Urinary bladder (tissue), 3 donors: ENCODE measurements at regions not wholly inside any gene's neighbourhood (a gene's known extent, or its start where the extent isn't known, plus 50 kb on each side); places are given as distances from the start of the nearest gene placed in this dataset.
"Not testable (repeated sequence)": the region's sequence is repeated elsewhere in the genome, so short reads cannot be mapped to it uniquely, and the experiment has no call there.

Source experiments
- DNase-seq: peaks from one replicate; pipeline ENCODE4 v3.0.0-alpha.2; 2015; ENCODE audit errors: extremely low spot score
- H3K27ac ChIP-seq: one replicate; pipeline ENCODE4 v1.5.1; 2013; ENCODE audit warnings: low read depth, mild to moderate bottlenecking, moderate library complexity
- H3K36me3 ChIP-seq: one replicate; pipeline ENCODE4 v1.6.1; 2013; ENCODE audit warnings: mild to moderate bottlenecking, moderate library complexity; ENCODE audit not compliant: insufficient read depth
- H3K4me1 ChIP-seq: one replicate; pipeline ENCODE4 v1.6.1; 2013; ENCODE audit warnings: mild to moderate bottlenecking, moderate library complexity; ENCODE audit not compliant: insufficient read depth
- H3K4me3 ChIP-seq: one replicate; pipeline ENCODE4 v1.5.1; 2013; ENCODE audit warnings: low read depth, low read length
- WGBS: extraction: QIAGEN DNeasy Blood & Tissue Kit; methylation state at CpG from one replicate; pipeline ENCODE4 v1.1.7; 2013; 5-methylcytosine and 5-hydroxymethylcytosine counted together
- donor health status: healthy with polysubstance abuse.
- donor health status: healthy.

- H3K4me3 ChIP-seq, H3K27ac ChIP-seq, H3K4me1 ChIP-seq, DNase-seq, H3K36me3 ChIP-seq: not testable (repeated sequence)
- 83% methylated on average over 5 of the region's 12 CpGs for WGBS
Measured at GRCh38 chr16:9676560-9677300, 505.5 kb downstream of the GRIN2A start.

- 53% methylated on average over 3 of the region's 3 CpGs for WGBS
- Histone ChIP-seq H3K27ac (no peak overlapping the region), H3K4me1 (no peaks in the 10 kb centered on the region), H3K4me3 (no peak overlapping the region), H3K36me3 (no peaks in the 10 kb centered on the region)
- DNase-seq = no peak
Measured at GRCh38 chr16:9677301-9677653, 505.0 kb downstream of the GRIN2A start.

GRCh38 chr16:9679213-9679767 is 502.9 kb downstream of the GRIN2A start:
- Histone ChIP-seq H3K36me3 (no peaks in the 10 kb centered on the region), H3K4me3 (no peak overlapping the region), H3K4me1 (no peaks in the 10 kb centered on the region), H3K27ac (no peak overlapping the region)
- 28% methylated on average over 11 of the region's 11 CpGs for WGBS
- DNase-seq = no peak

GRCh38 chr16:9680019-9680655 is 502.1 kb downstream of the GRIN2A start:
- Histone ChIP-seq H3K27ac (no peak overlapping the region), H3K4me3 (no peak overlapping the region), H3K4me1 (no peaks in the 10 kb centered on the region), H3K36me3 (no peaks in the 10 kb centered on the region)
- DNase-seq = no peak
- 50% methylated on average over 7 of the region's 7 CpGs for WGBS

- Histone ChIP-seq H3K36me3 (no peaks in the 10 kb centered on the region), H3K4me1 (no peaks in the 10 kb centered on the region), H3K27ac (no peak overlapping the region), H3K4me3 (no peak overlapping the region)
- 50% methylated on average over 2 of the region's 2 CpGs for WGBS
- no peak for DNase-seq
Measured at GRCh38 chr16:9680968-9681367, 501.3 kb downstream of the GRIN2A start.

- no peak overlapping the region for H3K27ac ChIP-seq
- no peaks in the 10 kb centered on the region for H3K4me1 ChIP-seq
- no peak overlapping the region for H3K4me3 ChIP-seq
- no peak for DNase-seq
- H3K36me3 ChIP-seq = no peaks in the 10 kb centered on the region
- WGBS = 57% methylated on average over 9 of the region's 9 CpGs
Measured at GRCh38 chr16:9681508-9681907, 500.7 kb downstream of the GRIN2A start.

GRCh38 chr16:9682320-9682719 is 499.9 kb downstream of the GRIN2A start:
- 50% methylated on average over 2 of the region's 2 CpGs for WGBS
- H3K36me3 ChIP-seq = no peaks in the 10 kb centered on the region
- no peak overlapping the region for H3K27ac ChIP-seq
- no peak overlapping the region for H3K4me3 ChIP-seq
- no peaks in the 10 kb centered on the region for H3K4me1 ChIP-seq
- DNase-seq = no peak

GRCh38 chr16:9683677-9684076 is 498.6 kb downstream of the GRIN2A start:
- Histone ChIP-seq H3K27ac (no peak overlapping the region), H3K4me3 (no peak overlapping the region)

GRCh38 chr16:9687737-9688319 is 494.4 kb downstream of the GRIN2A start:
- Histone ChIP-seq H3K36me3 (no peaks in the 10 kb centered on the region), H3K4me1 (no peaks in the 10 kb centered on the region), H3K27ac (no peak overlapping the region), H3K4me3 (no peak overlapping the region)
- WGBS = 68% methylated on average over 4 of the region's 4 CpGs
- DNase-seq = no peak

More at GRCh38 chr16:9683677-9684076, 498.6 kb downstream of the GRIN2A start:
- no peak for DNase-seq
- Histone ChIP-seq H3K36me3 (no peaks in the 10 kb centered on the region), H3K4me1 (no peaks in the 10 kb centered on the region)

- no peak overlapping the region for H3K27ac ChIP-seq
- no peaks in the 10 kb centered on the region for H3K36me3 ChIP-seq
- no peak overlapping the region for H3K4me3 ChIP-seq
- no peak for DNase-seq
- H3K4me1 ChIP-seq = no peaks in the 10 kb centered on the region
Measured at GRCh38 chr16:9689597-9689996, 492.6 kb downstream of the GRIN2A start.

- Histone ChIP-seq H3K4me1 (no peaks in the 10 kb centered on the region), H3K36me3 (no peaks in the 10 kb centered on the region), H3K4me3 (no peak overlapping the region), H3K27ac (no peak overlapping the region)
- no peak for DNase-seq
- 80% methylated on average over 3 of the region's 3 CpGs for WGBS
Measured at GRCh38 chr16:9695152-9695551, 487.1 kb downstream of the GRIN2A start.
